ENCODE measurements at regions not wholly inside any gene's neighbourhood (a gene's known extent, or its start where the extent isn't known, plus 50 kb on each side); places are given as distances from the start of the nearest gene placed in this dataset.
"Not testable (repeated sequence)": the region's sequence is repeated elsewhere in the genome, so short reads cannot be mapped to it uniquely, and the experiment has no call there.

DNA sequence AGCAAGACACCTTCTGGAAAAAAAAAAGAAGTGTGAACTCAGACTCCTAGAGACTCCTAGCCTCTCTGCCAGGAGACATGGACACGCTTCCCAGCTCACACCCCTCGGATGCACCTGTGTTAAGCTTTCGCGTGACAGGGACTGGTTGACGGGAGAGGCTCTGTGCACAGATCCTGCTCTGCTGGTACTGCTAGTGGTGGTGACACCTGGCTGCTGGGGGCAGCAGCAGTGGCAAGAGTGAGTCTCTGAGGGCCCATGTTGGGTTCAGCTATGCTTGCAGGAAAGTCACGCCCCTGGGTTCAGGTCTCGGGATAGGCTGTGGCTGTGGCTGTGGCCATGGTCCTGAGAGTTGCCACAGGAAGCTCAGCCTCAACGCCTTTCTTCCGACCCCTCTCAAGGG is 81.1 kb downstream of the XRCC2 start:
- DNase-seq (ENCODE audit: low spot score) = peak; percentile 13

GRCh38 chr7:152591976-152592375 is 84.0 kb downstream of the XRCC2 start:
- no peak for DNase-seq (ENCODE audit: low spot score)

- DNase-seq (ENCODE audit: low spot score) = no peak
Observed at GRCh38 chr7:152590481-152590880, 85.5 kb downstream of the XRCC2 start.

GRCh38 chr7:152589821-152590220 is 86.1 kb downstream of the XRCC2 start:
- not testable (repeated sequence) for DNase-seq (ENCODE audit: low spot score)

DNA sequence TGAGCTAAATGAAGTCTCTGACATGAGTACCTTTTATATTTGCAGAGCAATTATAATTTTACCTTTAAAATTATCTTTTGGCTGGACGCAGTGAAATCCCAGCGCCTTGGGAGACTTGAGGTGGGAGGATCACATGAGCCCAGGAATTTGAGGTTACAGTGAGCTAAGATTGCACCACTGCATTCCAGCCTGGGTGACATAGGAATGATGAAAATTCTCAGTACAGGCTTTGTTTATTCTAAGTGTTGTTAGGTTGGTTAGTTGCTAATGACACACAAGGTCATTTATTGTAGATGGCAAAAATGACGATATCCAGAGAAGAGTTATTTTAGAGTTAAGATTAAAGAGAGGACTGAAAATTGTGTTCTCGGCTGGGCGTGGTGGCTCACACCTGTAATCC is 87.6 kb downstream of the XRCC2 start:
- DNase-seq (ENCODE audit: low spot score) = no peak

DNA sequence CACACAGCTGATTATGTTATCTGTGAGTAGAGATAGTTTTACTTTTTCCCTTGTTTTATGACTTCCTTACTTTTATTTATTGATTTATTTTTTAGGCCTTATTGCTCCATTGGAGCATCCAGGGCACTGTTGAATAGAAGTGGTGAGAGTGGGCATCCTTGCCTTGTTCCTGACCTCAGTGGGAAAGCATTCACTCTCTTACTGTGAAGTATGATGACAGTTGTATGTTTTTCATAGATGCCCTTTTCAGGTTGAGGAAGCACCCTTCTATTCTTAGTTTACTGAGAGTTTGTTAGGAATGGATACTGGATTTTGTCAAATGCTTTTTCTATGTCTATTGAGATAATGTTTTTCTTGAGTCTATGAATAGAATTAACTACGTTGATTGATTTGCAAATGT is 88.6 kb downstream of the XRCC2 start:
- DNase-seq (ENCODE audit: low spot score) = no peak

GRCh38 chr7:152583006-152583405 is 92.9 kb downstream of the XRCC2 start:
- no peak for DNase-seq (ENCODE audit: low spot score)

DNA sequence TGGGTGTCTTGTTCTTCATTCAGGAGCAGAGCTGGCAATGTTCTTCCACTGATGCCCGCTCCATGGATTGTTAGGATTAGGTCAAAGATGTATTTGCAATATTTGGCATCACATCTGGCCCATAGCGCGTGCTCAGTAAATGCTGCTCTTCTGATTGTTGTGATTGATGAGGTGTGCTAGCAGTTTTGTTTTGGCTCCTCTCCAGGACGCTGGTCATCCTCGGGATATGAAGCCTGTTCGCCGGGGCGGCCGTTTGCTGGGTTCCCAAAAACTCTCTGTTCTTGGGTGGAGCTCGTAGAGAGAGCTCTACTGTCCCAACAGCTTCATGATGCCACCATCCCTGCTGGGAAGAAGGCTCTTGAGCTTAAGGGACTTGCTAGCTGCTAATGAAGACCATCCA is 96.9 kb downstream of the XRCC2 start:
- DNase-seq (ENCODE audit: low spot score) = no peak

- DNase-seq (ENCODE audit: low spot score) = no peak
Observed at GRCh38 chr7:152577339-152577738, 98.6 kb downstream of the XRCC2 start.

- DNase-seq (ENCODE audit: low spot score) = no peak
Observed at GRCh38 chr7:152574892-152575548, 100.9 kb downstream of the XRCC2 start.

GRCh38 chr7:152573186-152573585 is 102.8 kb downstream of the XRCC2 start:
- DNase-seq (ENCODE audit: low spot score) = not testable (repeated sequence)

GRCh38 chr7:152572101-152572500 is 103.8 kb downstream of the XRCC2 start:
- DNase-seq (ENCODE audit: low spot score) = no peak

GRCh38 chr7:152571068-152571467 is 104.9 kb downstream of the XRCC2 start:
- peak; percentile 84 for DNase-seq (ENCODE audit: low spot score)

DNA sequence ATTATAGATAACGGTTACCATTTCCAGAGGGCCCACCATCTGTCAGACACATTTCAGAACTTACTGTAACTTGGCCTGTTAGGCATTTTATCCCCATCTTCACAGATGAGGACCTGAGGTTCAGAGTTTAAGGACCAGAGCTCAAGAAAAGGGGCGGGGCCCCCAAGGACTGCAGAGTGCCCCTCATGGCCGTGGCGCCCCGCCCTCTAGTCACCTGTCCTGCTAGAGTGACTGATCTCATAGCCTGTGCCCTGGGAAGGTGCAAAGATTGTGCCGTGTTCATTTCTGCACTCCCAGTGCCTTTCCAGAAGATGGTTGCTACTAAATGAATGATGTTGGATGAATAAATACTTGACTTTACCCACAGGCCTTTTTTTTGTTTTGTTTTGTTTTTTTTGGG is 107.0 kb downstream of the XRCC2 start:
- no peak for DNase-seq (ENCODE audit: low spot score)

- DNase-seq (ENCODE audit: low spot score) = no peak
Observed at GRCh38 chr7:152565731-152566130, 110.2 kb downstream of the XRCC2 start.

GRCh38 chr7:152564656-152565250 is 111.2 kb downstream of the XRCC2 start:
- DNase-seq (ENCODE audit: low spot score) = no peak

- DNase-seq (ENCODE audit: low spot score) = no peak
Observed at GRCh38 chr7:152556013-152556755, 119.8 kb downstream of the XRCC2 start.

- no peak for DNase-seq (ENCODE audit: low spot score)
Observed at GRCh38 chr7:152553671-152554317, 118.0 kb upstream of the KMT2C start.

GRCh38 chr7:152551304-152552036 is 115.7 kb upstream of the KMT2C start:
- DNase-seq (ENCODE audit: low spot score) = no peak

DNA sequence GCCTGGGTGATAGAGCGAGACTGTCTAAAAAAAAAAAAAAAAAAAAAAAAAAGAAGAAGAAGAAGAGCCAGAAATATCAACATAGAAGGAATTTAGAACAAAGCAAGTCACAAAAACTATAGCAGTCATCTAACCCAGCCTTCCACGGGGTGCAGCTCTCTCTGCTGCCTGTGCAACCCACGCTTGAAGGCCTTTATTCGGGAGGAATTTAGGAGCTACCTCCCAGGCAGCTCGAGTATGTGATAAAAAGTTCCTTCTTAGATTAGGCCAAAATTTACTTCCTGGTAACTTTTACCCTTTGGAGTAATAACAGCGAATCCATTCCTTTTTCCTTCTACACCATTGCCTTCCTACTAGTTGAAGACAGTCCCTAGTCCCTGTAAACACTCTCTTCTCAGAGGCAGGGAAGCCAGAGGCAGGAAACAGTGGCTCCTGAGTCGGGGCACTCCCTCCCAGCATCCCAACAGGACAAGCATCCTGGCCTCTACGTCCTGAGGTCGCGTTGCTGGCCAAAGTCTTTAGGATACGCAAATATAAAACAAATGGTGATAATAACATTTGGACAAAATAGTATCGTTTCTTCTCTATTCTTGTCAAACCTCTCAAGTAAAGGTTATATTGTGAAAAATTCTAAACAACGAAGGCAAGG is 109.3 kb upstream of the KMT2C start:
- no peak for DNase-seq (ENCODE audit: low spot score)

DNA sequence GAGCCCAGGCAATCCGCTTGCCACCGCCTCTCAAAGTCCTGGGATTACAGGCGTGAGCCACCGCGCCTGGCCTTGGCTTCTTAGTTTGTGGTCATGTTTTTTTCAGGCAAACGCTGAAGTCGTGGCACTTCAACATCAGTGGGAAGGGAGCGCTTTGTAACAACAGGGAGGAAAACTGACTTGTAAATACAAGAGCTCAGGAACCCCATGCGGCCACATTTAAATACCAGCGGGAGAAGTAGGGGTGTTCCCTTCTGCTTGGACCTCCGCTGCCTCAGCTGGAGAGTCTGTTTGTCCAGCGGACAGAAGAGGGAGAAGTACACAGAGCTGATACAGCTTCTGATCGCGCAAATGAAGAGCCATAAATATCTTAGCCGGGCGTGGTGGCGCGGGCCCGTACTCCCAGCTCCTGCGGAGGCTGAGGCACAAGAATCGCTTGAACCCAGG is 108.7 kb upstream of the KMT2C start:
- no peak for DNase-seq (ENCODE audit: low spot score)

- no peak for DNase-seq (ENCODE audit: low spot score)
Observed at GRCh38 chr7:152543799-152544198, 108.0 kb upstream of the KMT2C start.

All from D341Med (cell line).